K562 (cell line): ENCODE measurements at regions not wholly inside any gene's neighbourhood (a gene's known extent, or its start where the extent isn't known, plus 50 kb on each side); places are given as distances from the start of the nearest gene placed in this dataset.

Source experiments
- HNRNPH1 ChIP-seq: fragments of 200-400 bp; formaldehyde crosslinking; optimal IDR thresholded peaks from 2 replicates; pipeline ENCODE3; 2017; ENCODE audit warnings: low read depth, mild to moderate bottlenecking, low read length, moderate library complexity
- POLR3A ChIP-seq: IDR thresholded peaks from 2 replicates; pipeline ENCODE4 v1.6.1; 2011; ENCODE audit warnings: borderline replicate concordance, mild to moderate bottlenecking, moderate library complexity; ENCODE audit not compliant: insufficient read length, insufficient read depth; ENCODE audit errors: extremely low read depth
- SPI1 ChIP-seq: IDR thresholded peaks from 2 replicates; pipeline ENCODE4 v1.6.1; 2011; ENCODE audit warnings: low read depth, low read length, control low read depth, borderline replicate concordance
- SREBF2 ChIP-seq: sonication (generic); formaldehyde crosslinking; IDR thresholded peaks from 2 replicates; pipeline ENCODE4 v1.4.0; 2020; ENCODE audit warnings: mild to moderate bottlenecking, missing genetic modification reagents
- XRCC3 ChIP-seq: fragments of 450-650 bp; IDR thresholded peaks from 2 replicates; pipeline ENCODE4 v1.6.1; 2017; ENCODE audit warnings: mild to moderate bottlenecking, moderate library complexity
- ZBTB1 ChIP-seq: sonication (generic); formaldehyde crosslinking; IDR thresholded peaks from 2 replicates; pipeline ENCODE4 v1.8.1; 2023; ENCODE audit warnings: missing genetic modification reagents, low read depth, mild to moderate bottlenecking, borderline replicate concordance
- ZBTB26 ChIP-seq: fragments of 450-650 bp; formaldehyde crosslinking; IDR thresholded peaks from 2 replicates; pipeline ENCODE4 v1.4.0; 2022; ENCODE audit warnings: missing genetic modification characterization
- ZNF408 ChIP-seq: fragments of 250-450 bp; sonication (Bioruptor Pico); IDR thresholded peaks from 2 replicates; pipeline ENCODE4 v1.4.0; 2020; ENCODE audit warnings: low read depth, mild to moderate bottlenecking, moderate library complexity
- TF ChIP-seq, protein P1 (sequence below), 3 experiments: fragments of 200-800 bp in 1 of 3; fragments of 250-450 bp in 1 of 3; fragments of 450-650 bp in 1 of 3; sonication (Bioruptor Pico) in 1 of 3; sonication (Bioruptor generic) in 1 of 3; formaldehyde crosslinking in 1 of 3; IDR thresholded peaks; 2 replicates each; pipeline versions ENCODE4 v1.6.1 to v1.8.0; 2016 to 2022; ENCODE audit warnings: mild to moderate bottlenecking in 2 of 3, missing genetic modification characterization in 2 of 3, missing compliant biosample characterization in 1 of 3, moderate library complexity in 1 of 3

- TF ChIP-seq ZBTB1 = no peak
- TF ChIP-seq XRCC3 = no peak
- no peak for TF ChIP-seq SREBF2 (CRISPR knock-in tag)
- no peak for TF ChIP-seq HNRNPH1
- TF ChIP-seq SPI1 = no peak
- no peak for TF ChIP-seq POLR3A
- no peak for TF ChIP-seq ZBTB26 (CRISPR knock-in tag)
- TF ChIP-seq, protein P1, sequence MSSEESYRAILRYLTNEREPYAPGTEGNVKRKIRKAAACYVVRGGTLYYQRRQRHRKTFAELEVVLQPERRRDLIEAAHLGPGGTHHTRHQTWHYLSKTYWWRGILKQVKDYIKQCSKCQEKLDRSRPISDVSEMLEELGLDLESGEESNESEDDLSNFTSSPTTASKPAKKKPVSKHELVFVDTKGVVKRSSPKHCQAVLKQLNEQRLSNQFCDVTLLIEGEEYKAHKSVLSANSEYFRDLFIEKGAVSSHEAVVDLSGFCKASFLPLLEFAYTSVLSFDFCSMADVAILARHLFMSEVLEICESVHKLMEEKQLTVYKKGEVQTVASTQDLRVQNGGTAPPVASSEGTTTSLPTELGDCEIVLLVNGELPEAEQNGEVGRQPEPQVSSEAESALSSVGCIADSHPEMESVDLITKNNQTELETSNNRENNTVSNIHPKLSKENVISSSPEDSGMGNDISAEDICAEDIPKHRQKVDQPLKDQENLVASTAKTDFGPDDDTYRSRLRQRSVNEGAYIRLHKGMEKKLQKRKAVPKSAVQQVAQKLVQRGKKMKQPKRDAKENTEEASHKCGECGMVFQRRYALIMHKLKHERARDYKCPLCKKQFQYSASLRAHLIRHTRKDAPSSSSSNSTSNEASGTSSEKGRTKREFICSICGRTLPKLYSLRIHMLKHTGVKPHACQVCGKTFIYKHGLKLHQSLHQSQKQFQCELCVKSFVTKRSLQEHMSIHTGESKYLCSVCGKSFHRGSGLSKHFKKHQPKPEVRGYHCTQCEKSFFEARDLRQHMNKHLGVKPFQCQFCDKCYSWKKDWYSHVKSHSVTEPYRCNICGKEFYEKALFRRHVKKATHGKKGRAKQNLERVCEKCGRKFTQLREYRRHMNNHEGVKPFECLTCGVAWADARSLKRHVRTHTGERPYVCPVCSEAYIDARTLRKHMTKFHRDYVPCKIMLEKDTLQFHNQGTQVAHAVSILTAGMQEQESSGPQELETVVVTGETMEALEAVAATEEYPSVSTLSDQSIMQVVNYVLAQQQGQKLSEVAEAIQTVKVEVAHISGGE (CRISPR knock-in tag; IDR thresholded peaks at IDR 0.05) = no peak
- TF ChIP-seq ZNF408 = no peak
These were observed 120.8 kb upstream of the TMEFF2 start (continued) for GRCh38 chr2:192315543-192315942.
